ENCODE measurements at regions not wholly inside any gene's neighbourhood (a gene's known extent, or its start where the extent isn't known, plus 50 kb on each side); places are given as distances from the start of the nearest gene placed in this dataset.

DNA sequence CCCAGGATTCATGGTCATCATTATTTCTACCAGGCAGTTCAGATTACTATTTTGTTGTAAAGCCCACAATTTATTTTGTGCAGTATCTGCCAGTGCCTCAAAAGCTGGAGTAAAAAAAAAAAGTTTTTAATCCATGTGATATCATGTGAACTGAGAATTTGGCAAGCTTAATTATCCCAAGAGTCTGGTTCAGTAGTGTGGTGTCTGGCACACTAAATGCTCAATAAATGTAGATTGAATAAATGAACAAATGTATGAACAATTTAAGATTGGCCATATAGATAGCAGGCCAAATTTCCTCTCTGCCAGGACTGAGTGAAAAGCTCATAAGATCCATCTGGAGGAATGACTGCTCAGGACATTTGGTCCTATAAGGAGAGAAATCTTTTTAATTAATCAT lies 533.0 kb downstream of the TLE1 start:
- DNase-seq: no peak

DNA sequence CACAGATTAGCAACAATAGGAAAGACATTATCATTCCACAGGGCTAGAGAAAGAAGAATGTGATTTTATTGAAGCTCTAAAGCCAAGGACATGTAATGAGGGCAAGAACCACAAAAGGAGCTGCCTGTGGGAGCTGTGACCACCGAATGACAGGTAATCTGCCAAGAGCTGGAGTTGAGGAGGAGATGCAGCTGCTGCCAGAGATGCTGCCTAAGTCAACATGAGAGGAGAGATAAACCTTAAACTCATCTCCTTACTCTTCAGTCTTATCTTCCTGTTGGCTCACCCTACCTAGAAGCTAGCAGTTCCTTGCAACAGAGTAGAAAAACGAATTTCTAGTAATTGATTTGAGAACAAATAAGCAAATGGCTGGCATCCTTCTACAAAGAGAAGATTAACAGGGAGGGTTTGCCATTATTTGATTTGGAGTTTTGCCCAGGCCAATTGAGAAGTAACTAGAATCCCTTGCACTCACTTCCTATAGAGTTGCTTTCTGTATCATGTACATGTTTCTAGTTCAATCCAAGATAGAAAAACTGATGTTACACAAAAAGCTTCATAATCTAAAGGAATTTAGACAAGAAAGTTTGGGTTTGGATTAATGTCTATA lies 539.2 kb downstream of the TLE1 start:
- peak; percentile 69 for DNase-seq

DNA sequence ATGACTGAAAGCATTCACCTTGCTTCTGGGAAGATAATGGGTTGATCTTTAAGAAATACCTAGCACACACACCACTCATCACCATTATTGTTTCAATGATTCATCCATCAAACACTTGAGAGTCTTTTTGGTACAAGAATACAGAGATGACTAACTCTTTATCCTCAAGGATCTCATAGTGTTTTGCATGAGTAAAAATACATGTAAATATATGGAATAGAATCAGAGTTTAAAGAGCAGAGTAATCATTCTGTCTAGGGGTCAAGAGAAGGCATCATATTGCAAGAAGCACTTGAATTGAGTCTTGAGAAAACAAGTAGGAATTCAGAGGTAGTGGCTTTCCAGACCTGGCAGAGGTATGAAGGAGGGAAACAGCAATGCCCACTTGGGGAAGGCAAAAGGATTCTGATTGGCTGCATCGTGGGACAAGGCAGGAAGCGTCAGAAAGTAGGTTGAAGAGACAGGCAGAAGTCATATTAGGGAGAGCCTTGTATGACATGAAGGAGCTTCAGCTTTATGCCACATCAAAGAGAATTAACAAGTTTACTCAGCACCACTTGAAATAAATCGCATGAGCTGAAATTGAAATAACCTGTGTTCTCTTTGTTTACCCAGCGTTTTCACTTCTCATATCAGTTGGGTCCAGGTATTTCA lies 542.5 kb downstream of the TLE1 start:
- DNase-seq: no peak

DNA sequence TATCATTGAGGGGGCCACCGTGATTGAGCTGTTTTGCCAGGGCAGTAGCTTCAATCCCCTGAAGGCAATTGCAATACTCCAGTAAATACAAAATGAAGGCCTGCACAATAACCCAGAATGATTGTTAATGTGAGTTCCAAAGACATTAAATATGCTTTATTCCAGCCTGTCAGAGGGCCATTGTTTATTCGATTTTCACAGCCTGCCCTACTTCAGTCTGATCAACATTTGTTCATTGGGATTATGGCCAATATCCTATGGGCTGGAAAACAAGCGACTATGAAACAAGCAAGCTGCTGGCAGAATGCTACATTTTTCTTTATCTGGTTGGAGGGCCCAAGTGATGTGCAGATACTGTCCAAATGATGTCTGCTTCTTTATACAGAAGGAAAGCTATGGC lies 543.1 kb downstream of the TLE1 start:
- no peak for DNase-seq

DNA sequence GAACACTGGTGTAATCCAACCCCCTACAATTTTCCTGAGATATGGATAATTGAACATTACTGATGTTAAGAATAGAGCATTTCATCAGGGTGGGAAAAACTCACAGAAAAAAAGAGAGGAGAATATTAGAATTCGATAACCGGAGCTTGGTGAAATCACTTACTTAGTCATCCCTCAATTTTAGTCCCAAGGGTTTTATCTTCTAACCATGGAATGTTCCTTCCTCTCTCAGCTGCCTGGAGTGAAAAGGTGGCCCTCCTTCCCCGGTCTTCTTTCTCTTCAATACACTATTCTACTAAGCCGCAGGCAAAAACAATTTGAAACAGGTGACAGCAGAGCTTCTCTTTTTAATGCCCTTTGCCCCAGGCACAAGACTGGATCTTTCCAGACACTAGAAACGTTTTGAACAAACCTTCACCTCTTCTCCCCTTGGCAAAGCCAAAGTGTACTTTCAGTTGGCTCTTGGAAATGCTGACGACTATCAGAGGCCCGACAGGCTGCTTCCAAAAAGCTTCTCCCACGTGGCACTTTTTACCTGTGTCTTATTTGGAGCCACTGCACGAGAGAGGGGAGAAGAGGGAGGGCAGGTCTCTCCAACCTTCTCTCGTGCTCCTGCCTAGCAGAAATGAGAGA lies 543.9 kb downstream of the TLE1 start:
- no peak for DNase-seq

DNA sequence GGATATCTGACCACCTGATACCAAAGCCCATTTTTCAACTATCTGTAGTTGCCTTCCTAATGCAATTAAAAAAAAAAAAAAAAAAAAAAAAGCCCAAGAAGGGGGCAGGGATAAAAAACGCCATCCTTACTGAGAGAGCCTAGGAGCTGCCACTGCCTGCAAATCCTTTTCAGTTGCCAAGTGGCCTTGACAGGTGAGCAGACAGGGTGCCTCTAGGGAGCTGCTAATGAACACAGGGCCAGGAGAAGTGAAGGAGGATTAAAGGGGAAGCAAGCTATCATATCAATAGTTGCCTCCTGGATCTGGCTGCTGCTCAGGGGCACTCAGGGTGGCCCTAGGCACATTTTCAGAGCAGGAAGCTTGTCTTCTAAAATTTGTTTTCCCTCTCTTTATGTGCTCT lies 547.4 kb downstream of the TLE1 start:
- no peak for DNase-seq

DNA sequence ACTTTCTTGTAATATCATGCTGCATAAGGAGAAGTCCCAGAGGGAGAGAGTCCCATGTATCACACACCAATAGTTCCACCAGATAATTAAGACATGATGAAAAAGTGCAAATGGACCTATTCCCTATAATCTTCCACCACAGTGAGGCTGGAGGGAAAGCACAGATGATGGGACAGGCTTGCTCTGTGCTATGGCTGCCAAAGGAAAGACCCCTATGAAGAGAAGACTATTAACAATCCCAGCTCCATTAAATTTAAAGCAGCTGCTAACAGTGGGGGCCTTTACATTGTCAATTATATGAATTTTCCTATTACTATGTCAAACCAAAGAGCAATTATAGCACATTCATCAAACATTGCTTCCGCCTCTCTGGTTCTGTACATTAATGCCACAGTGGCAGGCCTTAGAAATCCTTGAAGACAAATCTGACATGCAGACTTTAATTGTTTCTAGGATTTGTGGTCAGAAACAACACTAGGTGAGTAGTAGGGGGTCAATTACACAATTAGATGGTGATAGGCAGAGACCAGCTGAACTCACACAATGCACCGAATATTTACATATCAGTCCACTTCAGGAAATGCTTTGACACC lies 551.3 kb downstream of the TLE1 start:
- DNase-seq: peak; percentile 36

DNA sequence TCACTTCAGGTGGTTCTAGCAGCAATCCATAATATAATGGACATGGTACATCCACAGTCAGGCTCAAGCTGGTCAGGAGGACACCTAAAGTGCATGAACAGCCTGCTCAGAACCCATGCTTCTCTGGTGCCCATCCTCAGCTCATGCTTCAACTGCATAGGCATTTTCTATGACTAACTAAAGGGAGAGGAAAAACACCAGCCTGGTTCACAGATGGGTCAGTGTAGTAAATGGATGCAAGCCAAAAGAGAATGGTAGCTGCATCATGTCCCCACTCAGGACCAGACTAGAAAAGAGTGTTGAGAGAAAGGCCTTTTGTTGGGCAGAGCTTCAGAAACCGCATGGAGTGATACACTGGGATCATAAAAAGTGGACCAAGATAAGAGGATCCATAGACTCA lies 556.6 kb downstream of the TLE1 start:
- DNase-seq: no peak

DNA sequence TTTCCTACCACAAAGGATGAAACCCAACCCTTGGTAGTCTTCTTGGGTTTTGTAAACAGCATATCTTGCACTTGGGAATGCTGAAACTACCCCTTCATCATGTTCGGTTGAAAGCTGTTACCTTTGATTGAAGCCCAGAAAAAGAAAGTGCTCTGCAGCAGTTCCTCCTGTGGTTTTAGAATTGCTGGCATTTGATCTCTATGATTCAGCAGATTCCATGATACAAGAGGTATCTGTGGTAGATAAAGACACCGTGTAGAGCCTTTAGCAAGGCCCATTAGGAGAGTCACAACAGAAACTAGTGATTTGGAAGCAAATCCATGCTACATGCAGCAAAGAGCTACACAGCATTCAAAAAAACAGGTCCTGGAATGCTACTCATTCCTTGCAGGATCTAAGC lies 557.0 kb downstream of the TLE1 start:
- no peak for DNase-seq

DNA sequence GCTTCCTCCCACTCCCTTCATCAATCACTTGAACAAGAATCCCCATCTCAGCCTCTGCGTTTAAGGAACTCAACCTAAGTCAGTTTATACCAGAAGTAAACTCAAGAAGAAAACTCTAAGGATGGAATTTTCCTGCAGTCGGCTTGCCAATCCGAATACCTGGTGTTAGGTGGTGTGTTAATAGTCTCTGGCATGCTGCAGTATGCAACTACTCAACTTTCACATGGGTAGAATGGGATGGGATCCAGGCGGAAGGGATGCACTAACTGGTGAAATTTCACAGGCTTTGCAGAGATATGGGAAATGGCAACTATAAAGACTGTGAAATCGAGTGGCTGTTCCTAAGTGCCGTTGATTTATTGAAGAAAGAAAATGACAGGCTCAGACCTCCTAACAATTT lies 560.6 kb downstream of the TLE1 start:
- DNase-seq: no peak

DNA sequence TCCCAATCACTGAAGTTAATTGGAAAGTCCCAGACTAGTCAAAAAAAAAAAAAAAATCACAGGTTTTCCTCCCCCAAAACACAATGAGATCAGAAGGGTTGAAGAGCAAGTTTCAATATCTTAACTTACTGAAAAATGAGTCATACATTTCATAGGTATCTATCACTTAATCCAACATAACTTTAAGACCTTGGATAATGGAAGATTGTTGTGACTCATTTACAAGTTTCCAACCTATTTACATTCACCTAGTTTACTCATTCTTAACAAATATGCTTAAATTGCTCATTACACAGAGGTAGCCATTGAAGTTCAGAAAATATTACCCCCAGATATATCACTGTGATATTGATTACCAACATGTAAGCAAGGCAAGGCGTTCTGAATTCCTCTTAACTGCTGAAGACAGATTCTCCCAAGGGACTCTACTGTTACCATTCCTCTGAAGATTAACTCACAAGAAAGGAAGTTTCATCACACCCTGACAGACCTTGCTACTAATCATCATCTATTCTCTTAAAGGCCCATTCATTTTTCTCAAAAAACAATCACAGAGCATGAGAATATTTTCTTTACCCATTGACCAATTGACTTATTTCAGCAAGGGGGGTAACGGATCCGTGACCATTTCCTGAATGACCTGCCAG lies 563.8 kb downstream of the TLE1 start:
- no peak for DNase-seq

DNA sequence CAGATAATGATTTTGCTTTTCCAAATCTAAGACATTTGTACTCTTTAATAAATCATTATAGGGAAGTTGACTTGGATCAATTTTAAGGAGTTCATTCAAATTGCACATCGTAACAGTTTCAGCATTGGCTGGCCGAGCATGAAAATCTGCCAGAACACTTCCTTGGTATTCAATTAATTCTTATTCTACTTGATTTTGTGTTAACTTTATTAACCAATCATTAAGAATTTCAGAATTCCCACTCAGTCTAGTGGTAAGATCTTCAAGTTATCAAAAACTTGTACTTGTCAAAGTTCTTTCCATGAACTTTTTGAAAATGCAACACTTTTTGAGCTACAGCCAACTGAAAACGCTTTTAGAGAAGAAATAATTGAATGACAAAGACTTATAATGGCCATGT lies 565.8 kb downstream of the TLE1 start:
- DNase-seq: no peak

DNA sequence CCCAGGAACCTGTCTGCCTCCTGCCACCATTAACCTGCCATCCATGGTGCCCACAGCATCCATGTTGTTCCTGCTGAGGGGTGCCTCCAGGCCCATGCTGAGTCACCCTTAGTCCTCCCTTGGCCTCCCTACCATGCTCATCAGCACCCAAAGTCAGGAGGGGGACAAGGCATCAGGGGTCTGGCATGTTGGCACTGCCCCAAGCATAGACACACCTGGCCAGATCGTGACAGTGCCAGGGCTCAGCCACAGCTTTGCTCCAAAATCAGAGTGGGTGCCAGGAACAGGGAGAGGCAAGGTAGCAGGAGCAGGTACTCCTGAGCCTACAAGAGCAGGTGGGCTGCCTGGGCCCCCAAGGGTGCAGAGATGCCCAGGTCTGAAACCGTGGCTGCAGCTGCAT lies 566.6 kb downstream of the TLE1 start:
- no peak for DNase-seq

DNA sequence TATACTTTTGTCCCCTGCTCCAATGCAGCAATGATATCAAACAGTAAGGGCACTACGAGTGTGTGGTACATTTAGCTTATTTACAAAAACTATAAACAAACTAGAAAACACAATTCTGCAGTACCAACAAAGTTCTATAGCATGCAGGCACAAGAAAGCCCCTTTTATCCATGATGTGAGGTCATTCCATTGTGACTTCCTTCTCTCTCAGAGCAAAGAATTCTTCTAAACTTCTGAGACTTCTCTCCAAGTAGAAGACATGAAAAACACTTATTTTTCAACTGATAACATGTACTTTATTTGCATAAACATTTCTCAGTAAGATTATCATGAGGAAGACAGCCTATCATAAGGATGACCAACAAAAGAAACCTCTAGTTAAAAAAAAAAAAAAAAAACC lies 569.8 kb downstream of the TLE1 start:
- no peak for DNase-seq

DNA sequence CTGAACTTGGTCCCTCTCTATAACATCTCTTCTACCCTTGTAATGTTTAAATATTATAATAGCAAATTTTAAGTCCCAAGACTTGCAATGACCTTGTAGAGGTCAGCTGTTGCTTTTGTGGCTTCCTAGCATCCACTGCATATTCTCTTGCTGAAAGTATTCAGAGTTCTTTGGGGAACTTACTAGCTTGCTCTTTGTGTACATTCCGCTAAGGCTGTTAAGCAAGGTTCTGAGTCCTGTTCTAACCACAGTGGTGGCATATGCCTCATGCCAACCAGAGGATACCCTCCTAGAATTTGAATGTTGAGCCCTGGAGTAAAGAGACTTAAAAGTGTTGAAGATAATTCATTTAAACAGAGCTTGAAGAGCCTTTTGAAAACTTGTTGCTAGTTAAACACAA lies 570.9 kb downstream of the TLE1 start:
- DNase-seq: no peak

DNA sequence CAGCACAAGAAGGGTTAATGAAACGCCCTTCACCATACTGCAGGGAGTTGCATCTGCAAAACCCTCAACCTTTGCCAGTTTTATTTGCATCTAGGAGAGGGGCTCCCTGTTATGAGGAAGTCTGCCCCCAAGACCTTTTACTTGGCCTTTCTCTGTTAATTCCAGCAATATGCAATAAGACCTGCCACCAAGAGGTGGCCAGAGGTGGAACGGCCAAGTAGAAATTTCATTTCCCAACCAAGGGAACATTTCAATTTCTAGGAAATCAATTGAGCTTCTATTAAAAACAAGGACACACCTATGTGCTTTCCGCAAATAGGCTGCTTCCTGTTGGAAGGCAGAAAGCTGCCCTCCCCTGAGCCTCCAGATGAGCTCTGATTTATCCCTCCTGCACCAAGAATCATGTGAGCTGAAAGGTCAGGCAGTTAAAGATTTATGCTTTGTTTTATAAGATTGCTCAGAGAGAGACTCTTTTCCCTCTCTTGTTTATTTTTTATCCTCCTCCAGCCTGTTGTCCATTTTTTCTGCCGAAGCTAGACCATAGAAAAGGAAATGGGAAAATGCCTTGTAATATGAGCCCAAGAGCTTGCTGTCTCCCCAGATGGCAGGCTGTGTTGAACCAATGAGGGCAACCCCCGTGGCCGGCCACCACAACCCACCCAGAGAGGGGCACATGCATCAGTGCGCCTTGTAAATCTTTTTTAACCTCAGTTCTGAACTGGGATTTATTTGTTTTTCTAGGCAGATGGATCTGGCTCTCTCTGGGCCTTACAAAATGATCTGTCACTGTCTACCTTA lies 572.8 kb downstream of the TLE1 start:
- DNase-seq: no peak

DNA sequence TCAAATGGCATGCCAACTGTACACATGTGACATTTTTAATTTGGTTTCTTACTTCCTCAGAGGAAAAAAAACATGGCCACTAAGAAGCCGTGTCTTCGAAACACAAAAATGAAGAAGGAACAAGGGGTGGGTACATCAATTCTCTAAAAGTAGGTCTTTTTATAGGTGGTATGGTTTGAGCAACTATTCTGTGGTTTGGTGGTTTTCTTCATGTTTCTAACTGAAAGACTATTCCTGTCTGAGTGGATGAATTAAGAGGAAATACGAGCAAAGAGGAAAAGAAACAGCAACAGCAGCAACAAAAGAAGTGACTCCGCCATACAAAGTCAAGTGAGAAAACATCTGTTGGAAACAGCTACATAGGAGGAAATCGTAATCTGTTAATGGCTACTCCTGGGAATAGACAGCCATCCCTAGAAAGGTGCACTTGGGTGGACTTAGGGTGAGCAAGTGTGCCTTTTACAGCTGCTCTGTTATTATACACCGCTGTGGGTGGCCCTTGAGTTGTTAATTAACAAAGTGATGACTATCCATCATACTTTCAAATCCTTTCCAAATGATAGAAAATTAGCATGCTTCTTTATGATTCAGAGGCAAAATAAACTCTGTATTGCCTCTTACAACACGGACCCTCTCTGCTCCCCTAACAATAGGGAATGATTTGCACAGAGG lies 575.8 kb downstream of the TLE1 start:
- DNase-seq: peak; percentile 76

DNA sequence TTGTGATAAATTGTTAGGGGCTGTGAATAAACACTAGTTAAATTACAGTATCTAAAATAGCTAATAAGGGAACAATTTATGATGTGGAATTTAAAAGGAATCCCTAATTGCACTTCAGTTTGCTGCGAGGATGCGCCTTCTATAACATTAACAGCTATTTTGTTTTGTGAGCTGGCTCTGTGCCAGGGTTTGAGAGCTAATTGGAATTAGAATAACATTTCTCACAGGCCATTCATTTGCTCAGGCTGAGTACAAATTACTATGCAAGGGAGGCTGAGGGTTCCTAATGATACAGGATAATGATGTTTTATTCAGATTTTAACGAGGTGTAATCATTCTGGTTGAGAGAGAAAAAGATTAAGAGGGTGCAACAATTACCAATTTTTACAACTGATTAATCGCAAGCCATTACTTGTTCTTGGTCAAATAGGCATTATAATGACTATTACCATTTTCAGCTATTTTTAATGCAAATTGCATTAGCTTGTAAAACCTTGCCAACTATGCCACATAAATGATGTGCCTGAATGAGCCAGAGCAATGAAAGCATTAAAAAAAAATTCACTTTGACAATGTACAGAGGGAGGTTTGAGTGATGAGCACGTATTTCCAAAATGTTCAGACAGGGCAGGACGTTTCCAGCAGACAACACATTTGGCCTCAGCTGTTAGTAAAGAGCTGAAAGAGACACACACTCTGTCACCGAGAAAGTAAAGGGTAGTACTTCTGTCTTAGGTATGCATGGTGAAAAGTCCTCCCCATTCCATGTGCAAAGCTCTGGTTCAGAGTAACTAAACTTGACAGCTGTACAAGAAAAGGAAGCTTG lies 576.5 kb downstream of the TLE1 start:
- peak; percentile 70 for DNase-seq

DNA sequence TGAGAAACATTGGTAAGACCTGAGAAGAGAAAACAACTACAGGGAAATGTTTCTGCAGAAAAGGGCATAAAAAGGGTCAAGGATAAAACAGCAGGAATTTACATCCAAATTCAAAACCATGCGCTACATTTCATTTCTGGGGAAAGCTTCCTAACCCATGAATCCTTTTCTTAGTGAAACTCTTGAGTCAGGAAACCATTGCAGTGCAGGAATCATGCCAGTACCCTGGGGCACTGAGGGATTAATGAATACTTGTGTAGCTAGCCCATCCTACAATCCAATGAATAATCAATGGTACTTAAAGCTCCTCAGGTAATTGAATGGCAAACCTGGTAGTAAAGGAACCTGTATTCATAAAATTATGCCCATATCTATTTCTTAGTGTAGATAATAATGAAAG lies 580.5 kb downstream of the TLE1 start:
- DNase-seq: no peak

DNA sequence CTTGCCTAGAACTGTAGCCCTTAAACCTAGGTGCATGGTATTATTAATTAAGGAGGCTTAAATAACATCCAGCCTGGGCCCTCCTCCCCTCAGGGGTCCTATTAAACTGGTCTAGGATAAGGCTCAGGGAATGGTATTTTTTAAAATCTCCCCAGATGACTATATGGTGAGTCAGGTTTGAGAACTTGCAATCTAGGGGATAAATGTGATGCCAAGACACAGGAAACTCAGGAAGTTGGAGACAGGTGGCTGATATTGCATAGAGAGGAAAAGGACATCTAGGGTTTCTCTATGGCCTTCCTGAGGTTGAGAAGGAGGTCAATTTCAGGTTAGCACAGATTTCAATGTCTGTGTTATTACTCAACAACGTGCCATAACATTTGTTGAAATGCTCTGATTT lies 581.0 kb downstream of the TLE1 start:
- DNase-seq: no peak
